Sciatic nerve (tissue), 2 donors: ENCODE measurements at regions not wholly inside any gene's neighbourhood (a gene's known extent, or its start where the extent isn't known, plus 50 kb on each side); places are given as distances from the start of the nearest gene placed in this dataset.
"Not testable (repeated sequence)": the region's sequence is repeated elsewhere in the genome, so short reads cannot be mapped to it uniquely, and the experiment has no call there.

Source experiments
- ATAC-seq: fragments of 200-7000 bp; cut with Tn5 transposase; one replicate; pipeline ENCODE4 v1.9.1; 2020; ENCODE audit warnings: mild to moderate bottlenecking, moderate library complexity
- DNase-seq: peaks from one replicate; pipeline ENCODE4 v3.0.0-alpha.2; 2020; ENCODE audit warnings: low spot score
- intact Hi-C: fragments of 100-400 bp; cut with DNase I; formaldehyde crosslinking; loops from one replicate; pipeline ENCODE4 v1.14.2; 2022
- donor health status: DM: no; HTN: no; CAD: no.
- donor health status: DM: no; HTN: no; CAD: no.

- intact Hi-C loops, result no loop called here
- no peak for DNase-seq
- no peak for ATAC-seq
Measured at GRCh38 chr18:22739789-22740188, 193.3 kb upstream of the RBBP8 start.

GRCh38 chr18:22741318-22741717 is 191.8 kb upstream of the RBBP8 start:
- DNase-seq (no peak), ATAC-seq (no peak)
- intact Hi-C loops, result no loop called here

DNA sequence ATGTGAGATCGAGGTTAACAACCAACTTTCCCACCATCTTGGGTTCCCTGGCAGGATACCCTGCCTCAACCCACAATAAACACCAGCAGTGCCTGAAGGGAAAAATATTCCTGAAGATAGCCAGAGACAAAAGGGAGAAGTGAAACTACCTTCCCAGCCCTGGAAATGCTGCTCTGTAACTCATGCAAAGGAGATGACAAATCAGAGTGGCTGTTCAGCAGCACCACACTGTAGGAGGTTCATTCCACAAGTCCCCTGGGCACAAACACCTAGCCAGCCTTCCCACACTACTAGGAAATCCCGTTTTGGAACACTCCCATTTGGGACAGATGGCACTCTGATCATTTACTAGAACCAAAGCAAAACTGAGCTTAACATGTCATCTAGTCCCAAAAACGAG is 190.7 kb upstream of the RBBP8 start:
- intact Hi-C loops, result no loop called here
- DNase-seq, result no peak
- no peak for ATAC-seq

- intact Hi-C loops, result no loop called here
- ATAC-seq (no peak), DNase-seq (no peak)
Measured at GRCh38 chr18:22745966-22746365, 187.2 kb upstream of the RBBP8 start.

DNA sequence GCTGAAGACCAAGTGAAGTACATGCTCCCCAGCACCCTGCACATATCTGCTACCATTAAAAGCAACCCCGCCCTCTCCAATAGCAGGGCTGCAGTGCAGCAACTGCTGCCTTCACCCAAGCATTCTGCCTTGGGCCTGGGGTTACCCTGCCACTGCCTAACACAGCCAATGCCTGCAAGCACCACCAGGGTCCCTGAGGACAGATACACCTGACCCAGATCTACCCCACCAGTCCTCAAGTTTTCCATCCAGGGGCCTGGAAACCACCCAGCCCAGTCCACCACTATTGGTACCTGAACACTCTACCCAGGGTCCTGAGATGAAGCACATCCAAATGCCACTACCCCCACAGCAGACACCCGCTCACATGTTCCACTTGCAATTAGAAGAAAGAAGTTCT is 181.1 kb upstream of the RBBP8 start:
- DNase-seq (no peak), ATAC-seq (no peak)
- intact Hi-C loops, result no loop called here

DNA sequence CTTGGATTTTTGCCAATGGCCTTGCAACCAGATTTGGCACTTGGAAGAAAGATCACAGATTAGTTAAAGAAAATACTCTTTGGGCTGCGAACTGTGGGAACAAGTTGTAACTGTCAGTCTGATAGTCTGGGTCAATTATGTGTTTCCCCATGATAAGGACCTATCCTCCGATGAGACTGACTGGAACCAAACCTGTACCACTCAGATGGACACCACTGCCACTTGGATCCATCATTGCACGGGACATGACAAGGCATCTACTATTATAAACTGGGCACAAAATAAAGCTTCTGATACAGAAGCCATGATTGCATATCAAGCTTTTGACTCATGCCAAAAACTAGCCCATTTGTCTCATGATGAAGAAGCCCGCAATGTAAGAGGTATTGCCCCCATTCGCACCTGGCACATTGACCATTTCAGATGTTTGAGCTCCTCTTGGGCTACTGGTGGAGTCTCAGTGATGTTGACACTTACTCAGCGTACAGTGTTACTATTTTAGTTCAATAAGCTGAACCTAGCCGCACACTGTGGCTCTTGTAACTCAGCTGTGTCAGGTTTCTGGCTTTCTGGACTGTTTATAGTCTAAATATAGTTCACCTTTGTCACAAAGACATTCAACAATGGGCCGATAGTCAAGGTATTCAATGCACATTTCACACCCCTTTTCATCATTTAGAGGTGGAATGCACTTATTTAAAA is 179.8 kb upstream of the RBBP8 start:
- DNase-seq (no peak), ATAC-seq (no peak)
- intact Hi-C loops, result no loop called here

DNA sequence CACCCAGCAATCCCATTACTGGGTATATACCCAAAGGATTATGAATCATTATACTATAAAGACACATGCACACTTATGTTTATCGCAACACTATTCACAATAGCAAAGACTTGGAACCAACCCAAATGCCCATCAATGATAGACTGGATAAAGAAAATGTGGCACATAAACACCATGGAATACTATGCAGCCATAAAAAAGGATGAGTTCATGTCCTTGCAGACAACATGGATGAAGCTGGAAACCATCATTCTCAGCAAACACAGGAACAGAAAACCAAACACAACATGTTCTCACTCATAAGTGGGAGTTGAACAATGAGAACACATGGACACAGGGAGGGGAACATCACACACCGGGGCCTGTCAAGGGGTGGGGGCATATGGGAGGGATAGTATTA is 169.1 kb upstream of the RBBP8 start:
- DNase-seq, ATAC-seq, intact Hi-C loops: not testable (repeated sequence)

GRCh38 chr18:22765896-22766295 is 167.2 kb upstream of the RBBP8 start:
- intact Hi-C loops, result no loop called here
- ATAC-seq (no peak), DNase-seq (no peak)

GRCh38 chr18:22767653-22768052 is 165.5 kb upstream of the RBBP8 start:
- DNase-seq, result no peak
- no peak for ATAC-seq
- intact Hi-C loops, result no loop called here

- ATAC-seq (no peak), DNase-seq (no peak)
- intact Hi-C loops, result no loop called here
Measured at GRCh38 chr18:22773944-22774343, 159.2 kb upstream of the RBBP8 start.

DNA sequence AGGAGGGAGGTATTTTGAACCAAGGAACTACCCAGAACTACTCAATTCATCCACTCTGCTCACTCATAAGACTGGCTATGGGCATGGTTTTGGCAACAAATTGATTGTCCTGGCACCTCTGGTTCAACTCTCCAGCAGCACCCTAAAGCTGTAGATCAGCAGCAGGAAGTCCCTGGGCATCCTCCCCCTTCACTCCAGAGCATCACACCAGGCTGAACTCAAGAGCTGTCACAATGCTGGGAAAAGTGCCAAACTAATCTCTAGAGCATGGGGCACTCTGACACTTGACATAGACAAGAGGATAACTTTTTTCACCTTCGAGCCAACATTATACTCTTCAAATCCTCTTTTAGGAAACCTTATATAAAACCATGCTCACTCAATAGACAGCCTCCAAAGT is 154.1 kb upstream of the RBBP8 start:
- DNase-seq, result no peak
- ATAC-seq, result no peak
- intact Hi-C loops, result no loop called here

DNA sequence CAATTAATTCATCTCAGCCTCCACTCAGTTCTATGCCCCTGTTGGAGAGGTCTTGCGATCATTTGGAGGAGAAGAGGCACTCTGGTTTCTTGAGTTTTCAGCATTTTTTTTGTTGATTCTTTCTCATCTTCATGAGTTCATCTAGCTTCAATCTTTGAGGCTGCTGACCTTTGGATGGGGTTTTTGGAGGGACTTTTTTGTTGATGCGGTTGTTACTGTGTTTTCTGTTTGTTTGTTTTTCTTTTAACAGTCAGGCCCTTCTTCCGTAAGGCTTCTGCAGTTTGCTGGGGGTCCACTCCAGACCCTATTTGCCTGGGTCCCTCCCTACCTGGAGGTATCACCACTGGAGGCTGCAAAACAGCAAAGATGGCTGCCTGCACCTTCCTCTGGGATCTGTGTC is 149.9 kb upstream of the RBBP8 start:
- intact Hi-C loops, result no loop called here
- no peak for DNase-seq
- no peak for ATAC-seq

DNA sequence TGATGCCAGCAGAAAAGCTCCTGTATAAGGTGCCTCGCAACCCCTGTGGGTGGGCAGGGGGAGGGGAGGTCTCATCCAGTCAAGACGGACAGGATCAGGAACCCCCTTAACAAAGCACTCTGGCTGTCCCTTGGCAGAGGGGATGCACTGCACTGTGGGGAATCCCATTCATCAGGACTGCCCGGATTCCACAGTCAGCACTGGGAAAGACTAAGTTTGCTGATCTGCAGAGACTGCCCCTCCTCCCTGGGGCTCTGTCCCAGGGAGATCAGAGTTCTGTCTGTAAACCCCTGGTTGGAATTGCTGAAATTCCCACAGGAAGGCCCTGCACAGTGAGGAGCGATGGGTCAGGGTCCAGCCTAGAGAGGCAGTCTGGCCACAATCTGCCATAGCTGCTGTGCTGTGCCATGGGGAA is 149.5 kb upstream of the RBBP8 start:
- ATAC-seq, result no peak
- no peak for DNase-seq
- intact Hi-C loops, result no loop called here

- intact Hi-C loops, result no loop called here
- no peak for DNase-seq
- ATAC-seq, result no peak
Measured at GRCh38 chr18:22789052-22789451, 144.1 kb upstream of the RBBP8 start.

DNA sequence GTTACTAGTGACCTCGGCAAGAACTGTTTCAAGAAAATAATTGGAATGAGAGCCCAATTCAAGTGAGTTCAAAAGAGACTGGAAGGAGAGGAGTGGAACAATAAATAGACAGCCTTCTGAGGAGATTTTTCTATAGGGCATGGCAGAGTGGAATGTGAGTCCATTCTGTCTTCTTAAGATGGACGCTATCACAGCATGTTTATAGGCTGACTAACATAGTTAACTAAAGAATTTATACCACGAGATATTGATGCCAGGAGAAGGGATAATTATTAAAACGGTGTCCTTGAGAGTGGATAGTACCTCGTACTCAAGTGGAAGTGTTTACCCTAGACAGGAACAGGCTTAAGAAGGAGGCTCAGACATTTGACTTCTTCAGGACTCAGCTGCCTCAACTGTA is 143.5 kb upstream of the RBBP8 start:
- DNase-seq (no peak), ATAC-seq (no peak)
- intact Hi-C loops, result no loop called here

DNA sequence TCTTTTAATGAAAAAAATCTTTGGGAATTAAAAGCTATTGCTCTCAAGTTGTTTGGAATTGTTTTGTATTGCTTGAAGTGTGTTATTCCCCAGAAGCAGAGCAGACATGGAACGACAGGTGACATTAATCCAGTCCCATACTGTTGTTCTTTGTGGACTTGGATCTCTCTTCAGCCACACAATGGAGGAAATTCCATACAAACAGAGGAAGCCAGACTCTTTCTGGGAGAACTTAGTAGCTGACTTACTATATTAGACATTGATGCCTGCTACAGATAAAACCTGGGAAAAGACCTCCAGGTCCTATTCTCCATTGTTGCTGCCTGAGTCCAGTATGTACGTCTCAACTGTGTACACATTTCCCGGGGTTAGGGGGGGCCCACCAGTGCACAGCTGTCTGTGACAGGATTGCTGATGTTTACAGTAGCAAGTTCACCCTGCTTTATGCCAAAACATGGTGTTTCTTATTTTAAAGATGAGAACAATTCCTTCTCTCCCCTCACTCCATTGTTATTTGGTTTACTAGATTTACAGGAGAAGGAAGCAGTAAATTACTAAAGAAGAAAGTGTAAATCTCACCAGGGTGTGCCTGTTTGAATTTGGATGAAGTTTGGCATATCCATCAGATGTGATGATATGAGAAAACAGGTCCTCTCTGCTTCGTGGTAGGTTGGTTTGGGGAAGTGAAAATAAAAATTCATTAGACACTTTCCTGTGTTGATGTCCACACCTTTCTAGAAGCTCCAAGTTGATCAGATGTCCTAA is 142.4 kb upstream of the RBBP8 start:
- DNase-seq (no peak), ATAC-seq (no peak)
- intact Hi-C loops, result no loop called here

DNA sequence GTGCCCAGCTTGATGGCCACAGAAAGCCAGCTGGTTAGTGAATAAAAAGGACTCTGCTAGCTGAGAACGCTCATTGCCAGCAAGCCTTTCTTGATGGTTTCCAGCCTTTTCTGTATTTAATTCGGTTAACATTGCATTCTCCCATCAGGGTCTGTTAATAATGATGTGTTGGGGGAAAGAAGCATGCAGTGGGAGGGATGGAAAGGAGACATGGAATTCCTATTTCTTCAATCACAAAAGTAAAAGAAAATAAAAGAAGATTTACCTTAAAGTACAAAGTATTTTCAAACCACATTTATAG is 141.9 kb upstream of the RBBP8 start:
- DNase-seq (no peak), ATAC-seq (no peak)
- intact Hi-C loops, result no loop called here

- no peak for DNase-seq
- intact Hi-C loops, result no loop called here
- ATAC-seq, result no peak
Measured at GRCh38 chr18:22796113-22796512, 137.0 kb upstream of the RBBP8 start.

DNA sequence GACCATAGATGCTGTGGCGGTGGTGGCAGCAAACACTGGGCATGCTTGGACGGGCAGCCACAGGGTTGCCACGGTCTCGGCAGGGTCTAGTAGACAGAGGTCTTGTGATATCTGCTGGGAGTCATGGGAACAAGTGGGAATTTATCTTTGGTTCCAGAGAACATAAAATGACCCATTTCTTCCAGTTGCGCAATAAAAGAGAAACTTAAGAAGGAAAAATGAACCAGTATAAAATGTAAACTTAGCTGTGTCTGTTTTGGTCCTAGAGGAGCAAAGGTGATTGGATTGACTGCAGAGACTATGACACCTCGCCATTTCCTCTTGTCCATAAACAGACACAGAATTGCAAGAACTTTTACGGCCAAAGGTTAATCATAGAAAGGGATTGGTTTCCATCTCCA is 132.6 kb upstream of the RBBP8 start:
- ATAC-seq (peak; percentile 89), DNase-seq (no peak)
- intact Hi-C loops, result loop anchor here (10.0 kb wide), 1 partner anchor 626 kb away; no protein-coding TSS in a partner anchor

DNA sequence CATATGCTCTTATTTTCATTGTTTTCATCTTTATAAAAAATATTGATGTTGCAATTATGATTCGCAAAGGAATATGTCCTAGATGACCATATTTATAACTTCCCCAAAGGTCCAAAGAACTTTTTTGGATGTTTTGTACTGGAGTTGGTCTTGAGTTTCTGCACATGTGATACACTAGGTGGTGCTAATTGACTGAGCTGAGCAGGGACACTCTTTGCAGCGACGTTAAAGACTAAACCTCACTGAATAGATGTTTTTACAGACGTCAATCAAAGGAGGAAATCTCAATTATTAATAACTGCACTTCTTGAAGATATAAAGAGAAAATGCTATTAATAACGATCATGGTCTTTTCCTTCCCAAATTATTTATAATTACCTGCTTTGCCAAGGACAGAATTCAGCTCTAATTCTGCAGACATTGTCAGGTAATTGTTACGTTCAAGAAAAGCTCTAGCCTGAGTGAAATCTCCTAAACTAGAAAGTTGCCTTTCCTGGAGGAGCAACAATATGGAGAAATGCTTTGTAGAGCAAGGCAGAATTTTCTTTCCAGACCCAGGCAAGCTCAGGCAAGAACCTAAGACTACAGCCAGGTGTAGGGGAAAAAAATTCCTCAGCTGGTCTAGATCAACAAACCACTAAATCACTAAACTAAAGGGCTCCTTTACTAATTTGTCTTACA is 119.3 kb upstream of the RBBP8 start:
- no peak for DNase-seq
- intact Hi-C loops, result no loop called here
- ATAC-seq, result no peak

GRCh38 chr18:22814329-22814703 is 118.8 kb upstream of the RBBP8 start:
- DNase-seq, result no peak
- no peak for ATAC-seq
- intact Hi-C loops, result no loop called here
